H9 (cell line): ENCODE measurements at regions not wholly inside any gene's neighbourhood (a gene's known extent, or its start where the extent isn't known, plus 50 kb on each side); places are given as distances from the start of the nearest gene placed in this dataset.

Experiments
- DNase-seq: peaks from one replicate; pipeline ENCODE4 v3.0.0-alpha.2; 2017
- H2AFZ ChIP-seq: one replicate; pipeline ENCODE4 v1.6.1; 2013; ENCODE audit warnings: mild to moderate bottlenecking, low read length, control low read depth, moderate library complexity
- H2AK5ac ChIP-seq: 2 replicates; pipeline ENCODE4 v1.6.1; 2013; ENCODE audit warnings: low read length, control low read depth, mixed read lengths; ENCODE audit not compliant: insufficient read length
- H2BK120ac ChIP-seq: one replicate; pipeline ENCODE4 v1.6.1; 2013; ENCODE audit warnings: low read depth, mild to moderate bottlenecking, low read length, control low read depth, inconsistent platforms; ENCODE audit not compliant: poor library complexity, severe bottlenecking
- H2BK12ac ChIP-seq: 2 replicates; pipeline ENCODE4 v1.6.1; 2013; ENCODE audit warnings: low read length, control low read depth, mixed read lengths, low read depth; ENCODE audit not compliant: insufficient read length
- H2BK15ac ChIP-seq: 2 replicates; pipeline ENCODE4 v1.6.1; 2013; ENCODE audit warnings: low read depth, low read length, control low read depth
- H2BK20ac ChIP-seq: one replicate; pipeline ENCODE4 v1.6.1; 2013; ENCODE audit warnings: low read depth, mild to moderate bottlenecking, low read length, control low read depth, inconsistent platforms; ENCODE audit not compliant: poor library complexity, severe bottlenecking
- H2BK5ac ChIP-seq: 2 replicates; pipeline ENCODE4 v1.6.1; 2013; ENCODE audit warnings: low read length, control low read depth, mixed read lengths; ENCODE audit not compliant: insufficient read length
- H3K14ac ChIP-seq: 2 replicates; pipeline ENCODE4 v1.6.1; 2013; ENCODE audit warnings: low read length, control low read depth; ENCODE audit not compliant: insufficient read depth
- H3K18ac ChIP-seq: 2 replicates; pipeline ENCODE4 v1.6.1; 2013; ENCODE audit warnings: low read depth, mild to moderate bottlenecking, mixed read lengths, low read length, control low read depth; ENCODE audit not compliant: insufficient read length
- H3K23ac ChIP-seq: 2 replicates; pipeline ENCODE4 v1.6.1; 2013; ENCODE audit warnings: low read length, control low read depth, mixed read lengths, low read depth; ENCODE audit not compliant: insufficient read length
- H3K23me2 ChIP-seq: 2 replicates; pipeline ENCODE4 v1.6.1; 2013; ENCODE audit warnings: low read depth, mild to moderate bottlenecking, mixed read lengths, low read length, control low read depth; ENCODE audit not compliant: insufficient read length, poor library complexity, severe bottlenecking
- H3K27ac ChIP-seq: 2 replicates; pipeline ENCODE4 v1.5.1; 2013; ENCODE audit warnings: low read length, control low read depth, mixed read lengths, low read depth; ENCODE audit not compliant: insufficient read length
- H3K27me3 ChIP-seq: 2 replicates; pipeline ENCODE4 v1.6.1; 2013; ENCODE audit warnings: low read length, control low read depth, inconsistent platforms; ENCODE audit not compliant: insufficient read depth
- H3K4ac ChIP-seq: 2 replicates; pipeline ENCODE4 v1.6.1; 2013; ENCODE audit warnings: low read depth, mild to moderate bottlenecking, control low read depth, inconsistent platforms, low read length, moderate library complexity
- H3K4me1 ChIP-seq: 2 replicates; pipeline ENCODE4 v1.6.1; 2013; ENCODE audit warnings: low read length, control low read depth, inconsistent platforms; ENCODE audit not compliant: insufficient read depth
- H3K4me2 ChIP-seq: 2 replicates; pipeline ENCODE4 v1.6.1; 2013; ENCODE audit warnings: low read length, control low read depth, mixed read lengths; ENCODE audit not compliant: insufficient read length, insufficient read depth
- H3K56ac ChIP-seq: 2 replicates; pipeline ENCODE4 v1.6.1; 2013; ENCODE audit warnings: low read depth, mild to moderate bottlenecking, mixed read lengths, low read length, control low read depth; ENCODE audit not compliant: insufficient read length
- H3K79me1 ChIP-seq: 2 replicates; pipeline ENCODE4 v1.6.1; 2013; ENCODE audit warnings: low read depth, mild to moderate bottlenecking, moderate library complexity, low read length, control low read depth, inconsistent platforms; ENCODE audit not compliant: insufficient read depth, poor library complexity, severe bottlenecking
- H3K79me2 ChIP-seq: 2 replicates; pipeline ENCODE4 v1.6.1; 2013; ENCODE audit warnings: low read length, control low read depth, inconsistent platforms; ENCODE audit not compliant: insufficient read depth
- H3K9ac ChIP-seq: 2 replicates; pipeline ENCODE4 v1.6.1; 2013; ENCODE audit warnings: low read length, control low read depth, mixed read lengths; ENCODE audit not compliant: insufficient read length; ENCODE audit errors: extremely low read depth
- H3K9me3 ChIP-seq: one replicate; pipeline ENCODE4 v1.6.1; 2013; ENCODE audit warnings: low read depth, low read length, inconsistent platforms; ENCODE audit not compliant: control insufficient read depth
- H3T11ph ChIP-seq: one replicate; pipeline ENCODE4 v1.6.1; 2013; ENCODE audit warnings: mild to moderate bottlenecking, low read length, control low read depth, inconsistent platforms
- H4K20me1 ChIP-seq: one replicate; pipeline ENCODE4 v1.6.1; 2013; ENCODE audit not compliant: control insufficient read depth, insufficient read length, insufficient read depth
- H4K5ac ChIP-seq: 2 replicates; pipeline ENCODE4 v1.6.1; 2013; ENCODE audit warnings: low read depth, mild to moderate bottlenecking, mixed read lengths, low read length, control low read depth; ENCODE audit not compliant: insufficient read length
- H4K8ac ChIP-seq: replicated peaks from 2 replicates; pipeline ENCODE4 v1.6.1; 2013; ENCODE audit warnings: low read length, control low read depth, mixed read lengths, low read depth; ENCODE audit not compliant: insufficient read length
- H4K91ac ChIP-seq: 2 replicates; pipeline ENCODE4 v1.6.1; 2013; ENCODE audit warnings: low read depth, mild to moderate bottlenecking, moderate library complexity, mixed read lengths, low read length, control low read depth; ENCODE audit not compliant: insufficient read length
- H3K27ac Mint-ChIP-seq, 3 experiments: 2 replicates in 2 of 3; 3 replicates in 1 of 3; pipeline ENCODE4 v1.8.0; 2020 to 2021; ENCODE audit warnings: mixed read lengths in 3 of 3, mild to moderate bottlenecking in 1 of 3, moderate library complexity in 1 of 3
- H3K27me3 Mint-ChIP-seq: 2 replicates; pipeline ENCODE4 v1.8.0; 2021; ENCODE audit warnings: low read depth, mild to moderate bottlenecking, moderate library complexity, mixed read lengths
- H3K36me3 Mint-ChIP-seq, 3 experiments: 2 replicates in 2 of 3; 3 replicates in 1 of 3; pipeline ENCODE4 v1.8.0; 2020 to 2021; ENCODE audit warnings: low read depth in 3 of 3, mixed read lengths in 3 of 3; ENCODE audit not compliant: insufficient read depth in 1 of 3
- H3K4me1 Mint-ChIP-seq, 2 experiments: 2 replicates each; pipeline ENCODE4 v1.8.0; 2020; ENCODE audit warnings: mixed read lengths in 2 of 2
- H3K4me3 Mint-ChIP-seq, 2 experiments: 2 replicates in 1 of 2; 3 replicates in 1 of 2; pipeline ENCODE4 v1.8.0; 2020 to 2021; ENCODE audit warnings: mild to moderate bottlenecking in 2 of 2, mixed read lengths in 2 of 2, moderate library complexity in 1 of 2
- H3K9me3 Mint-ChIP-seq, 2 experiments: 2 replicates in 1 of 2; 3 replicates in 1 of 2; pipeline ENCODE4 v1.8.0; 2020; ENCODE audit warnings: mild to moderate bottlenecking in 2 of 2, mixed read lengths in 2 of 2, moderate library complexity in 1 of 2
- CTCF ChIP-seq: fragments of 200-600 bp; sonication (generic); conservative IDR thresholded peaks from 3 replicates; pipeline ENCODE4 v1.8.0; 2021; ENCODE audit warnings: antibody characterized with exemption, mild to moderate bottlenecking
- WGBS: extraction: QIAGEN DNeasy Blood & Tissue Kit; methylation state at CpG from one replicate; pipeline ENCODE4 v1.1.7; 2013; ENCODE audit warnings: missing lambda C conversion rate, low lambda C conversion rate, mixed read lengths; ENCODE audit not compliant: insufficient read length; ENCODE audit errors: extremely low coverage; 5-methylcytosine and 5-hydroxymethylcytosine counted together

GRCh38 chr18:71844814-71845213, 699.3 kb downstream of the CBLN2 start:
- no peak for DNase-seq
- Histone ChIP-seq H2BK15ac (no peak overlapping the region), H3T11ph (no peak overlapping the region), H3K56ac (no peak overlapping the region), H3K9ac (no peak overlapping the region), H3K23me2 (no peaks in the 10 kb centered on the region), H2AFZ (no peak overlapping the region), H3K79me2 (no peaks in the 10 kb centered on the region), H2BK12ac (no peak overlapping the region), H3K9me3 (no peaks in the 10 kb centered on the region), H4K8ac (no peak overlapping the region), H2BK5ac (no peak overlapping the region), H2BK120ac (no peak overlapping the region), H3K14ac (no peak overlapping the region), H2BK20ac (no peak overlapping the region), H3K4me1 (no peaks in the 10 kb centered on the region), H3K4ac (no peak overlapping the region), H3K79me1 (no peaks in the 10 kb centered on the region), H2AK5ac (no peak overlapping the region), H4K5ac (no peak overlapping the region), H3K27ac (no peak overlapping the region), H3K23ac (no peak overlapping the region), H4K91ac (no peak overlapping the region), H3K18ac (no peak overlapping the region), H3K4me2 (no peak overlapping the region), H3K27me3 (no peaks in the 10 kb centered on the region), H4K20me1 (no peaks in the 10 kb centered on the region)
- no CpG with 5 or more reads among the region's 5 CpGs for WGBS
- peaks cover 15 to 27% (median 16%) of the 10 kb centered on the region in 3 experiments for H3K36me3 Mint-ChIP-seq
- peaks cover 26 to 27% of the 10 kb centered on the region in 2 experiments for H3K9me3 Mint-ChIP-seq
- no peak overlapping the region for H3K27ac Mint-ChIP-seq
- no peak for TF ChIP-seq CTCF
- no peaks in the 10 kb centered on the region for H3K27me3 Mint-ChIP-seq
- H3K4me3 Mint-ChIP-seq, result no peak overlapping the region
- H3K4me1 Mint-ChIP-seq, result no peaks in the 10 kb centered on the region
